HG02970 (cell line): ENCODE measurements at regions not wholly inside any gene's neighbourhood (a gene's known extent, or its start where the extent isn't known, plus 50 kb on each side); places are given as distances from the start of the nearest gene placed in this dataset.

Experiments
- ATAC-seq: cut with Tn5 transposase; IDR thresholded peaks from one replicate; pipeline ENCODE4 v1.9.1; 2021; ENCODE audit warnings: mild to moderate bottlenecking, moderate library complexity, moderate number of reproducible peaks; ENCODE audit not compliant: unreplicated experiment, low FRiP score

DNA sequence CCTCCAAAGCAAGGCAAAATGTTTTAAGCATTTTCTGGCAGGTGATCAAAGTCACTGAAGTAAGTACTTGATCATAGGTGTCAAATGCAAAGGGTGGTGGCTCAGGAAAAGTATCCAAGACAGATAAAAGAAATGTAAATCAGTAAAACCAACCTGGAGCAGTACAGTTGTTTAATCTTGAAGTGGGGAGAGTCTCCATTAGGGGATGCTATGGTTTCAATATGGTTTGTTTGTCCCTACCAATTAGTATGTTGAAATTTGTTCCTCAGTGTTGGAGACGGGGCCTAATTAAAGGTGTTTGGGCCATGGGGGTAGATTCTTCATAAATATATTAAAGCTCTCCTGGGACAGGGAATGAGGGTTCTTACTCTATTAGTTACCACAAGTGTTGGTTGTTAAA lies 1781.7 kb upstream of the PRR20A start:
- no peak for ATAC-seq

DNA sequence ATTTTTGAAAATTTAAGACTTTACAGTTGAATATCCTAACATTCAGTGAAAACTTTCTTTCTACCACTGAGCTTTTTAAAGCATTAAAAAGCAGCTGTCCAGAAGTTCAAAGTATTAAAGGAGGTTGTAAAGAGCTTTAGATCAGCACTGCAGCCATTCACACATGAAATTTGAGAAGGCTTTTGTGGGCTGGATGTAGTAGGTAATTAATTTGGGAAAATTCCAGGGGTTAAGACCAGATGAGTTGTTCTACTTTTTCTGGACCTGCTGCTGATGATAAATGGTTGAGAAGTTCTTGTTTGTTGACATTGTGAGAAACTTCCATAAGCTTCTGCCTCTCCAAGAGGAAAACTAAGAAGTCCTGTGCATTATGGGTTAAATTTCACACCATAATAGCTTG lies 1779.6 kb upstream of the PRR20A start:
- no peak for ATAC-seq

GRCh38 chr13:55366676-55367075 lies 1774.0 kb upstream of the PRR20A start:
- ATAC-seq, result no peak

DNA sequence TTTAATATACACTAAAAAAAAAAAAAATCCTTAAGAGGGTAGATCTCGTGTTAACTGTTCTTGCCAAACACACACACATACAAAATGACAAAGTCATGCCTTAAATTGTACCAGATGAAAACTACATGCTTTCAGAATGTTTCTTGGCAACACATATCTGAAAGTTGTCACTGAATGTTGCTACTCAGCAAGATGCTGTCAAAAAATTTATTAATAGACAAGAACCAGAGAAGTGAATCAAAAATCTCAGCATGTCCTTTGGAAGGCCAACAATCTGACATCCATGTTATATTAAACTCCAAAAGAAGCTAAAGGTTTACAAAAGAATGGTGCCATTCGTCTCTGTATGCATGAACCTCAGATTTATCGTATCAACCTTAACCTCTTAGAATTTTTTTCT lies 1746.2 kb upstream of the PRR20A start:
- ATAC-seq, result no peak

- no peak for ATAC-seq
These were observed 1737.8 kb upstream of the PRR20A start for GRCh38 chr13:55402870-55403269.

DNA sequence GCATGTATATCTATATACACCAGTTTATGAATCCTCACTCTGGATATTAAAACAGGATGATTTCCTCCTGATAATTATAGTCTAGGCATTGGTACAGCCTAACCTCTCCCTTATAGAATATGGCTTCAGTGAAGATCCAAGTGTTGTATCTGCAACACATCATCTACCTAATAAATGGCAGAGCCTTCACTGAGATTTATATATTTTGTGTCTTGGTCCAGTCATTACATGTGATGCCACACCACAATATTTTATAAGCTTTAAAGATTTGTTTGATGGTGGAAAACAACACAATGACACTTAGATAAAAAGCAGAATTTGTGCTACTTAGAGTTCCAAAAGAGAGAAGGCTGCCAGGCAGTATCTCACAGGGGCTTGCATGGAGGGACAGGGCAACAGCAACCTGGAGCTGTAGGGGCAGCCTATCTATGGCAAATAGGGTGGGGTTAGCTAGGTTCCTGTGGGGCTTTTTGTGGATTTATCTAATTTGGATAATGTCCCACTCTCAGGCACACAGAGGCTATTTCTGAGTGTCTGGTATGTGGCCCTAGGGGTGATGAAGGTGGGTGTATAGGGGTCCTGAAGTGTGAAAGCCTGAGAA lies 1736.7 kb upstream of the PRR20A start:
- ATAC-seq, result no peak

- ATAC-seq, result no peak
These were observed 1730.1 kb upstream of the PRR20A start for GRCh38 chr13:55410398-55411330.

DNA sequence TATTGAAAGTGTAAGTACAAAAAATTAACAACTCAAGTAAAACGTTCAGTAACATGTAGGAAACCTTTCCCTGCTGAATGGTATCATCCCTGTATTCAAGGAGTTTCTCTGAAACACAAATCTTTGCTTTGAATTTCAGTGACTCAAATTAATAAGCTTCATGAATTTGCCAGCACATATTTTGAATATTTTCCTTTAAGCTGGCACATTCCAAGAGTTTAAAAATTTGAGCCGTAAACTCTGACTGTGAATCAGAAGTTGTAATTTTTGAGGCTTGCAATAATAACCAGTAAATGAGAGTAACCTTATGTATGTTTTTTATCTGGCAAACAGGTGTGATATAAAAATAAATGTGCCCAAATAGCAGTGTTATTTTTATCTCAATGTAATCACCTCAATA lies 1722.6 kb upstream of the PRR20A start:
- no peak for ATAC-seq

- no peak for ATAC-seq
These were observed 1707.9 kb upstream of the PRR20A start for GRCh38 chr13:55432814-55433213.

- no peak for ATAC-seq
These were observed 1703.6 kb upstream of the PRR20A start for GRCh38 chr13:55437162-55437561.

- no peak for ATAC-seq
These were observed 1701.3 kb upstream of the PRR20A start for GRCh38 chr13:55439450-55439849.

GRCh38 chr13:55440465-55441085 lies 1700.1 kb upstream of the PRR20A start:
- no peak for ATAC-seq

DNA sequence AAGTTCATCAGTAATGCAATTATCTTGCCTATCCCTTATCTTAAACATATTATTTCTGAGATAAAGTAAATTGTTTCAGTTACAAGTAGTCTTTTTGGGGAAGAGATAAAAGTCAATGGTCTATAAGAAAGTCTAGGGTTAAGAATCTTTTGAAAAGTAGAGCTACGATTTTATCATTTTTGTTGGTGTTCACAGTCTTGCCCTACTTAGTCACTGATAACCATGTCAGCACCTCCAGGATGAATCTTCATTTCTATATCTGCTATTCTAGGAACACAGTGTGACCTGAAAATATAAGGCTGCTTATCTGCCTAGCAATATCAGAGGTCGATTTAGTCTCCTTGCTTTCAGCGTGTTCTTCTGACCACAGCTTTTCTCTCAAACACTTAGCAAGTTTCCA lies 1676.5 kb upstream of the PRR20A start:
- ATAC-seq, result no peak

DNA sequence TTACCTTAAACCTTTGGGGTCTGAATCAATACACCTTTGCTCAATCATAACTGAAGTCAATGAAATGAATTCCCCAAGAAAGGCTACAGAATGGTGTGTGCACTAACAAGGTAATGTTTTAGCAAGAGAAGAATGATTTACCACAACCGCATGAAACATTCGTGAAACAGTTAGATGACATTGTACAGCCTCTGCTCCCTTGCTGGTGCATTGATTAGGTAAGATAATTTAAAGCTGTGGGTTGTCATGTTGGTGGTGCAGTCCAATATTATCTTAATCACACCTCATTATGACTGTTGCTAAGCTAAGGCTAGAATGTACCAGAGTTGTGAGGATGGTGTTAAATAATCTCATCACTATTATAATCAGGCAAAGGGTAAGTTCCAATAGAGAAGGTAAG lies 1673.2 kb upstream of the PRR20A start:
- no peak for ATAC-seq

GRCh38 chr13:55483626-55484158 lies 1657.0 kb upstream of the PRR20A start:
- ATAC-seq, result no peak

GRCh38 chr13:55493297-55493696 lies 1647.4 kb upstream of the PRR20A start:
- no peak for ATAC-seq

DNA sequence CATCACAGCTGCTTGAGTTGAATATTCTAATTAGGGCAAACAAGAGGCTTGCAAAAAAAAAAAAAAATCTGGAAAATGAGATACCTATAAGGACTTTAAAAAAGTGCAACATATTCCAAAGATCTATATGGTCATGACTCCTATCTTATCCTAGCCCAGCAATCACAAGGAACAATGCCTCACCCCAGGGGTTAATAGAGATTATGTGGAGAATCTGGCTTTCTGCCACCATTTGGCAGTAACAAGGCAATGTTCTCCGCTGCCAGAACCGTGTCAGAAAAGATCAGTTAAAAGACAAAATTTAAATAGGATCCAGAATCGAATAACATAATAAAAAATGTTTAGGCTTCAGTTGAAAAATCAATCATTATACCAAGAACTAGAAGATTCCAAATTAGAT lies 1643.2 kb upstream of the PRR20A start:
- ATAC-seq, result no peak

DNA sequence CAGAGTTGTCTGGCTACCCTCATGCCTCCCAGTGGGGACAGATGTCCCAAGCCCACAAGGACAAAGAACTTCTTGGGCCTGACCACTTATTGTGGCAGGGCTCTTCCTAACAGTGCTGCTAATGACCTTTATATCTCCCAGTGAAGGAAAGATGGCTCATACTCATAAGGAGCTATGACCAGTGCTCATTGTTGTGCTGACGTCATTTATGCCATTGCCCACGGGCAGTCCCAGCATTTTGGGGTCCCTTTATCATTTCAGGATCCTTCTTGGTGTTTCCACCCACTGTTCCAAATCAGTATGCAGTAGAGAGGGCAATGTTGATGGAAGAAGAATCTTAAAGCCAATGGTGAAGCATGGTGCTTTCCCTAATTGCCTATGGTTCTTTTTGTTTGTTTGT lies 1640.0 kb upstream of the PRR20A start:
- ATAC-seq, result no peak

DNA sequence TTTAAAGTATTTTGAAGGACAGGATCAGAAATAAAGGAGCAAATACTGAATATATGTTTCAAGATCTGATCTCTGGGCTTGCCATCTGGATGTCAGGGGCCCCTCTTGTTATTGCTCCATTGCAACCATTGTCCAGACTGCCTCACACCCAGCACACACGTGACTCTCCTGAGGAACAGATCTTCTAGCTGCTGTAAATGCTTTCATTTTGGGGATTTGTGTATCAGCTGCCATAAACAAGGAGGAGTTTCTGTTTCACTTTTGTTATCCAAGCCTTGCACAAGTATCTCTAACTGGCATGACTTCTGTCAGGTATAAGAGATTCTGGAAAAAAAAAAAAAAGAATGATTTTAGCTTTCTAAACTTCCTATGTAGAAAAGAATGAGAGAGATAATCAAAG lies 1624.1 kb upstream of the PRR20A start:
- ATAC-seq, result no peak

DNA sequence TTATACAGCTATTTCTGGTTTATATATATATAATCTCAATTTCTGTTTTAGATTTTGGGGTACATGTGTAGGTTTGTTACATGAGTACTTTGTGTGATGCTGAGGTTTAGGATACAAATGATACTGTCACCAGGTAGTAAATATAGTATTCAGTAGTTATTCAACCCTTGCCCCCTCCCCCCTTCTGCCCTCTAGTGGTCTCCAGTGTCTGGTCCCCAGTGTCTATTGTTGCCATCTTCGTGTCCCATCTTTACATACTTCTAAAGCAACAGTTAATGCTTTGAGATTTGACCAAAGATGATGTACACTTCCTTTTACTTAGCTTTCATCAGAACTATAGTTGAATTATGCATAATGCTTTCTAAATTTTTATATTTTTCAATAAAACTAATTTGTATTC lies 1623.4 kb upstream of the PRR20A start:
- ATAC-seq, result no peak

GRCh38 chr13:55528434-55528833 lies 1612.3 kb upstream of the PRR20A start:
- no peak for ATAC-seq
